Ovary (tissue), 3 donors: ENCODE measurements at regions not wholly inside any gene's neighbourhood (a gene's known extent, or its start where the extent isn't known, plus 50 kb on each side); places are given as distances from the start of the nearest gene placed in this dataset.

Experiments
- EP300 ChIP-seq: sonication (generic); formaldehyde crosslinking; IDR thresholded peaks from one replicate; pipeline ENCODE4 v1.6.1; 2017; ENCODE audit warnings: antibody characterized with exemption
- POLR2A ChIP-seq: fragments of 450-650 bp; IDR thresholded peaks from one replicate; pipeline ENCODE4 v1.6.1; 2017; ENCODE audit warnings: antibody characterized with exemption, mild to moderate bottlenecking, moderate library complexity
- TF ChIP-seq, protein P1 (sequence below), 3 donors: fragments of 450-650 bp in 2 of 3; fragments of 200-600 bp in 1 of 3; IDR thresholded peaks; one replicate each; pipeline versions ENCODE4 v1.5.1 to v1.8.0; 2016 to 2022; ENCODE audit warnings: antibody characterized with exemption in 3 of 3, mild to moderate bottlenecking in 1 of 3
- donor health status: DM: no; HTN: no; CAD: no.

DNA sequence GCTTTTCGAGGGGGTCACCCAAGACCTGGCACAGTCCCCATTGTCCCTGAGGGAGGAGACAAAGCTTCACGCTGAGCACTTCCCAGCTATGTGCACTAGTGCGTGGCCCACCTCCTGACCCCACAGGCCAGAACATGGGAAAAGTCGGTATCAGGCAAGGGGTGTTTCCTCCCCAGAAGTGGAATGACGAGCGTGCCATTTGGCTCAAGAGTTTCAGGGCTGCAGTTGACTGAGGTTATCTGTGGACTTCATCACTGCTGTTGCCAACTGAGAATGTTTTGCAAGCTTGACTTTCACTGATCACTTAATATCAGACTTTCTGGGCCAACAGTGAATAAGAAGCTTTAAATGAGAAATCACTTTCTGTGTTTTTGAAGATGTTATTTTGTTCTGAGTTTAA lies 137.0 kb upstream of the AFDN start:
- TF ChIP-seq POLR2A (no peak), EP300 (no peak)
- TF ChIP-seq, protein P1, sequence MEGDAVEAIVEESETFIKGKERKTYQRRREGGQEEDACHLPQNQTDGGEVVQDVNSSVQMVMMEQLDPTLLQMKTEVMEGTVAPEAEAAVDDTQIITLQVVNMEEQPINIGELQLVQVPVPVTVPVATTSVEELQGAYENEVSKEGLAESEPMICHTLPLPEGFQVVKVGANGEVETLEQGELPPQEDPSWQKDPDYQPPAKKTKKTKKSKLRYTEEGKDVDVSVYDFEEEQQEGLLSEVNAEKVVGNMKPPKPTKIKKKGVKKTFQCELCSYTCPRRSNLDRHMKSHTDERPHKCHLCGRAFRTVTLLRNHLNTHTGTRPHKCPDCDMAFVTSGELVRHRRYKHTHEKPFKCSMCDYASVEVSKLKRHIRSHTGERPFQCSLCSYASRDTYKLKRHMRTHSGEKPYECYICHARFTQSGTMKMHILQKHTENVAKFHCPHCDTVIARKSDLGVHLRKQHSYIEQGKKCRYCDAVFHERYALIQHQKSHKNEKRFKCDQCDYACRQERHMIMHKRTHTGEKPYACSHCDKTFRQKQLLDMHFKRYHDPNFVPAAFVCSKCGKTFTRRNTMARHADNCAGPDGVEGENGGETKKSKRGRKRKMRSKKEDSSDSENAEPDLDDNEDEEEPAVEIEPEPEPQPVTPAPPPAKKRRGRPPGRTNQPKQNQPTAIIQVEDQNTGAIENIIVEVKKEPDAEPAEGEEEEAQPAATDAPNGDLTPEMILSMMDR (IDR thresholded peaks at IDR 0.05), result no peak
